SIG-M5 treated with dmso at 0.1 percent for 504 hours (cell line): ENCODE measurements at regions not wholly inside any gene's neighbourhood (a gene's known extent, or its start where the extent isn't known, plus 50 kb on each side); places are given as distances from the start of the nearest gene placed in this dataset.
"Not testable (repeated sequence)": the region's sequence is repeated elsewhere in the genome, so short reads cannot be mapped to it uniquely, and the experiment has no call there.

ENCODE experiments used
- DNase-seq: peaks from one replicate; lab custom pipeline; 2025; ENCODE audit not compliant: unreplicated experiment; lab: John Stamatoyannopoulos, UW

GRCh38 chr3:105103139-105103538 lies 263.6 kb upstream of the ALCAM start:
- DNase-seq: no peak

- DNase-seq: no peak
Observed at GRCh38 chr3:105108823-105109222, 257.9 kb upstream of the ALCAM start.

DNA sequence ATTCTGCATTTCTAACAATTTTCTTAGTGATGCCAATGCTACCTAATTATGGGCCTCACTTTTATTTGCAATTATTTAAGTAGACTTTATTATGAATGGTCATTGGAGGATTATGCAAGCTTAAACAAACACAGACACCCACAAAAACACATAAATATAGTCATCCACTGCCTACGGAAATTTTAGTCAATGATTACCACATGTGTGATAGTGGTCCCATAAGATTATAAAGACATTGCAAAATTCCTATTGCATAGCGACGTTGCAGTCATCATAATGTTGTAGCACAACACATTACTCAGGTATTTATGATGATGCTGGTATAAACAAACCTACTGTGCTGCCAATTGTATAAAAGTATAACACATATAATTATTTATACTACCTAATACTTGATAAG lies 247.8 kb upstream of the ALCAM start:
- no peak for DNase-seq

- DNase-seq: no peak
Observed at GRCh38 chr3:105119801-105120340, 246.8 kb upstream of the ALCAM start.

DNA sequence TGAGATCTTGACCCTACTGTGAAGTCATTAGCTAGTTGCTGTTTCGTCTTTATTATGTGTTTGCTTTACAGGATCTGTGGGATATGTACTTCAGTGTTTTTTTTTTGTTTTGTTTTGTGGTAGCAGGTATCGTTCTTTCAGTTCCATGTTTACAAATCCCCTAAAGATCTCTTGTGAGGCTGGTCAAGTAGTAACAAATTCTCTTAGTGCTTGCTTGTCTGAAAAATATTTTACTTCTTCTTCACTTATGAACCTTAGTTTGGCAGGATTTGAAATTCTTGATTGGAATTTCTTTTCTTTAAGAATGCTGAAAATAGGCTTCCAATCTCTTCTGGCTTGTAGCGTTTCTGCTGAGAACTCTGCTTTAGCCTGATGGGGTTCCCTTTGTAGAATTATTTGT lies 235.8 kb upstream of the ALCAM start:
- DNase-seq: no peak

- no peak for DNase-seq
Observed at GRCh38 chr3:105137911-105138310, 228.8 kb upstream of the ALCAM start.

GRCh38 chr3:105139881-105140560 lies 226.7 kb upstream of the ALCAM start:
- peak; percentile 92 for DNase-seq

DNA sequence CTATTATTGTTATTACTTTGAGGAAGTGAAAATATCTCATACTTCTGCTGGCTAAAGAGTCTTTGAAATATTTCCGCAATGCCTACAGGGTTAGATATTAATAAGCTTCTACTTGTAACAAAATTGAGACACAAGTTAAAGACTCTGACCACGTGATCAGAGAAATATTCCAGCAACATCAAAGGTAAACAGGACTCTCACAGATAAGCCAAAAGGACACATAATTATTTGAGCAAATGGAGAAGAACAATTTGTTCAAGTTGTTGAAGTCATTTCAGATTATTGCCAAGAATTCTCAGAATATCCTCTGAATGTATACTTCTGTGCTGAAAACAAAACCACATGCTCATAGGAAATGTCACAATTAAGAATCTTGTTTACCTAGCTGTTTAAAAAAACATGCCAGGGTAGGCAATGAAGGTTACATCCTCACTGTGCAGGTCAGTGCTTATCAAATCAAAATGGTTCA lies 225.8 kb upstream of the ALCAM start:
- DNase-seq: peak; percentile 43

GRCh38 chr3:105144837-105145236 lies 221.9 kb upstream of the ALCAM start:
- DNase-seq: no peak

GRCh38 chr3:105145511-105145910 lies 221.2 kb upstream of the ALCAM start:
- DNase-seq: no peak

- not testable (repeated sequence) for DNase-seq
Observed at GRCh38 chr3:105149197-105149596, 217.5 kb upstream of the ALCAM start.

- no peak for DNase-seq
Observed at GRCh38 chr3:105152987-105153386, 213.7 kb upstream of the ALCAM start.

- no peak for DNase-seq
Observed at GRCh38 chr3:105154692-105155091, 212.0 kb upstream of the ALCAM start.

GRCh38 chr3:105157067-105157765 lies 209.5 kb upstream of the ALCAM start:
- no peak for DNase-seq

GRCh38 chr3:105157766-105158085 lies 209.0 kb upstream of the ALCAM start:
- DNase-seq: no peak

DNA sequence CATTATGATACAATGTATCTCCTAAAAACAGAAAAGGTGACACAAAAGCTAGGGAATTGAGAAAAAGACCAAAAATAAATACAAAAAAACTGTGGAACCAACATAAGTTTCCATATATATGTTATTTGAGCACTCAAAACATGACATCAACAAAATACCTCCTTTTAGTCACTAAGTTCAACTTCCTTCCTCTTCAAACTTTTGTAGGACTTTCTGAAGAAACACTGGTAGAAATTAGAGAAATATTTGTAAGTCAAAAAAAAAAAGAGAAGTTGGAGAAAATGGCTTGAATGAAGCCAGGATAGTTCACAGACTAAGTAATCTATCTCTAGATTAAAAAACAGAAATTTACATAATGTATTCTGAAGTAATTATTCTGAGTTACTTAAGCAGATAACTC lies 208.4 kb upstream of the ALCAM start:
- DNase-seq: peak; percentile 59

- no peak for DNase-seq
Observed at GRCh38 chr3:105162448-105162847, 204.3 kb upstream of the ALCAM start.

DNA sequence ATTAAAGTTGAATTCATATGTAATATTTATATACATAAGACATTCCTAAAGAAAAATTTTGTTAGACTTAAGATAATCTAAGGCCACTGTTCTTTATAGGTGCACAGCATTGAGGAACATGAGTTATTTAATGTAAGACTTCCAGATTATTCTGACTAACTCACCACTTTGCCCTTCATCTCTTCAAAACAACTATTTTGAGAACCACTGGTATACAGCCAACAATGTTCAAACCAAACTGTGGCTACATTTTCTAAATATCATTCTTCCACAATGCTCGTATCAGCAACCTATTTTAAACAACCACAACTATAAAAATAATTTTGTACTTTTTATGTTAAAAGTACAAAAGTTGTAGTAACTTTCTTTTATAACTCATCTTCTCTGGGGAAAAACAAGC lies 199.8 kb upstream of the ALCAM start:
- DNase-seq: no peak

GRCh38 chr3:105170423-105170822 lies 196.3 kb upstream of the ALCAM start:
- no peak for DNase-seq

DNA sequence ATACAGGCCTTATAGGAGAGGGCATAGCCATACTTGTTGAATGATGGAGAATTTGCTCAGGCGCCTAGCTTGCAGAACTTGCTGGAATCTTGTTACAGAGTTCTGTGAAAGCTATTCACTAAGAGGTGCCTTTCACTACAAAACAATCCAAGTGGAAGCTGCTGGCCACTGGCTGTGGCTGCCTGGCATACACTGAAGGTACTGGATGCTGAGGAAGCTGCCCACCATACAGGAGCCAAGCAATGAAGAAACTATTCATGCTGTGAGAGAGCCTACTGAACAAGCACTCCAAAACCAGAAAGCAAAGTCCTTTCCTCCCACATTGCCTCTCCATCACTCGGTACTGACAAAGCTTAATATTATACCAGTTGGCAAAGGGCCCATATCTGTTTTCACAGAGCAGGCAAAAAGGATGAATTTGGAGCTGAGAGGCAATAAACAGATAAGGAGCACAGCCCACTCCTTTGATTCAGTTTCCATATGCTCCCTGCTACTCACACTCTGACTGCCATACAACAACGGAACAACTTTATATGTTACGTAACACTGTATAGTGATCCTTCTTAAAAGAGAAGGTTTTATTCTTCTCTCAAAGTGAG lies 192.6 kb upstream of the ALCAM start:
- DNase-seq: no peak

- no peak for DNase-seq
Observed at GRCh38 chr3:105177576-105177975, 189.1 kb upstream of the ALCAM start.

DNA sequence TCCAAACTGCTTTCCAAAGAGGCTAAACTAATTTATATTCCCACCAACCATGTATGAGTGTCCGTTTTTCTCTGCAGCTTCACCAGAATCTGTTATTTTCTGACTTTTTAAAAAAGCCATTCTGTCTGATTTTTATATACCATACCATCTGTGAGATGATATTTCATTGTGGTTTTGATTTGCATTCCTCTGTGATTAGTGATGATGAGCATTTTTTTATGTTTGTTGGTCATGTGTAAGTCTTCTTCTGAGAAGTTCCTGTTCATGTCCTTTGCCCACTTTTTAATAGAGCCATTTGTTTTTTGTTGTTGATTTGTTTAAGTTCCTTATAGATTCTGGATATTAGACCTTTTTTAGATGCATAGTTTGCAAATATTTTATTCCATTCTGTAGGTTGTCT lies 179.4 kb upstream of the ALCAM start:
- no peak for DNase-seq
